Heart right ventricle (tissue), 16 donors: ENCODE measurements at regions not wholly inside any gene's neighbourhood (a gene's known extent, or its start where the extent isn't known, plus 50 kb on each side); places are given as distances from the start of the nearest gene placed in this dataset.

Source experiments
- ATAC-seq, 8 donors: fragments of 200-7000 bp; cut with Tn5 transposase; one replicate each; pipeline ENCODE4 v1.9.1; 2020; ENCODE audit warnings: mild to moderate bottlenecking in 8 of 8, moderate library complexity in 8 of 8, moderate number of reproducible peaks in 1 of 8
- DNase-seq, 2 donors: peaks; one replicate each; pipeline ENCODE4 v3.0.0-alpha.2; 2020
- H3K27ac ChIP-seq, 10 donors: fragments of 200-600 bp; sonication (generic) in 2 of 10; one replicate each; pipeline versions ENCODE4 v1.5.0 to v1.8.0; 2020 to 2022; ENCODE audit warnings: mild to moderate bottlenecking in 3 of 10
- H3K27me3 ChIP-seq, 7 donors: fragments of 200-600 bp; one replicate each; pipeline ENCODE4 v1.8.0; 2021 to 2022; ENCODE audit warnings: mild to moderate bottlenecking in 2 of 7
- H3K36me3 ChIP-seq, 9 donors: fragments of 200-600 bp; sonication (generic) in 1 of 9; one replicate each; pipeline versions ENCODE4 v1.5.0 to v1.8.0; 2020 to 2022; ENCODE audit warnings: mild to moderate bottlenecking in 2 of 9
- H3K4me1 ChIP-seq, 9 donors: fragments of 200-600 bp; sonication (generic) in 1 of 9; one replicate each; pipeline versions ENCODE4 v1.5.0 to v1.8.0; 2020 to 2022; ENCODE audit warnings: mild to moderate bottlenecking in 4 of 9
- H3K4me3 ChIP-seq, 10 donors: fragments of 200-600 bp; sonication (generic) in 2 of 10; one replicate each; pipeline versions ENCODE4 v1.5.0 to v1.8.0; 2020 to 2022; ENCODE audit warnings: mild to moderate bottlenecking in 7 of 10, moderate library complexity in 2 of 10
- H3K9me3 ChIP-seq, 11 donors: fragments of 200-600 bp in 10 of 11; sonication (generic) in 2 of 11; one replicate each; pipeline versions ENCODE4 v1.5.0 to v1.8.0; 2013 to 2022; ENCODE audit warnings: mild to moderate bottlenecking in 2 of 11, control low read depth in 1 of 11, moderate library complexity in 1 of 11
- WGBS, 2 donors: extraction: QIAGEN DNeasy Blood & Tissue Kit; methylation state at CpG; one replicate each; pipeline ENCODE4 v1.1.7; 2013; ENCODE audit warnings: inconsistent platforms in 1 of 2; 5-methylcytosine and 5-hydroxymethylcytosine counted together
- intact Hi-C, 10 donors: fragments of 100-400 bp; cut with DNase I; formaldehyde crosslinking; loops; one replicate each; pipeline versions ENCODE4 v1.11.1 to v1.14.2; 2022
- TF ChIP-seq, protein P1 (sequence below), 9 donors: fragments of 200-600 bp; sonication (generic) in 2 of 9; IDR thresholded peaks; one replicate each; pipeline versions ENCODE4 v1.5.0 to v1.8.0; 2021 to 2022; ENCODE audit warnings: antibody characterized with exemption in 9 of 9, mild to moderate bottlenecking in 5 of 9, moderate library complexity in 1 of 9
- donor health status: Arrhythmogenic right ventricular cardiomyopathy.
- donor health status: ischemic (EF 13 %, LVEDD 7.1; RV severe dilation, severe dysfunction).
- donor health status: healthy with polysubstance abuse.
- donor health status: DM: no; HTN: yes; CAD: no.
- donor health status: DM: no; HTN: no; CAD: no.
- donor health status: ischemic (EF 25% LVEDD 6.9; RV normal size, moderate dysfunction).
- donor health status: ischemic (EF 25% LVEDD 5.7; RV mildly dilated, moderate dysfunction).
- donor health status: healthy.
- donor health status: DM: yes; HTN: yes; CAD: no.
- donor health status: Ischemic cardiomyopathy.
- donor health status: ischemic (EF 35%, LVEDD 5.7; RV mildly dilated, moderate dysfunction).
- donor health status: nonischemic (EF 11% LVEDD 7.7; RV severe dilation, severe dysfunction).
- donor health status: DM: yes; HTN: yes; CAD: no.
- donor health status: PGD.
- donor health status: ischemic (EF 29% LVEDD 5.4; RV normal size, mild dysfunction).
- donor health status: nonischemic (EF 23%, LVEDD 6.1; RV moderate dilation, normal function).

DNA sequence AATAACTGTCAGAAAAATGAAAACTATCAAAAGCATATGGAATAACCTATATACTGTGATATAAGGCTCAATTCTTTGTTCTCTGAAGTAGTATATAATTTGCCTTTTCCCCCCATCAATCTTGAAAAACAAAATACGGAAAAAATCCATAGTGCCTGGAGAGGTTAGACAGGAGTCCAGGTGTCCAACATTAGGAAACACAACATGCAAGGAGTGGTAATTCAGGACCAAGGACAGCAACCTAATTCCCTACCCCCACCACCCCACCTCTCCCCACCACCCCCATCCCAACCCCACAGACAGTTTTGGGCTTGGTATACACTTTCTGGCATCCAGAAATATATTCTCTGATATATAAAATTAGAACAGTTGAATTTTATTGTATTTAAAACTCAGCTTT is 55.1 kb upstream of the SLC25A26 start:
- no peak for DNase-seq
- no peaks in the 10 kb centered on the region for H3K36me3 ChIP-seq
- H3K4me3 ChIP-seq: no peak overlapping the region
- no peak overlapping the region for H3K27ac ChIP-seq
- intact Hi-C loops: no loop called here
- WGBS, 2 donors: 67 to 79% methylated on average over 1 of the region's 1 CpG
- H3K27me3 ChIP-seq: no peaks in the 10 kb centered on the region
- peaks cover 0 to 4% (median 0%) of the 10 kb centered on the region in 11 donors for H3K9me3 ChIP-seq
- H3K4me1 ChIP-seq: no peaks in the 10 kb centered on the region
- TF ChIP-seq, protein P1, sequence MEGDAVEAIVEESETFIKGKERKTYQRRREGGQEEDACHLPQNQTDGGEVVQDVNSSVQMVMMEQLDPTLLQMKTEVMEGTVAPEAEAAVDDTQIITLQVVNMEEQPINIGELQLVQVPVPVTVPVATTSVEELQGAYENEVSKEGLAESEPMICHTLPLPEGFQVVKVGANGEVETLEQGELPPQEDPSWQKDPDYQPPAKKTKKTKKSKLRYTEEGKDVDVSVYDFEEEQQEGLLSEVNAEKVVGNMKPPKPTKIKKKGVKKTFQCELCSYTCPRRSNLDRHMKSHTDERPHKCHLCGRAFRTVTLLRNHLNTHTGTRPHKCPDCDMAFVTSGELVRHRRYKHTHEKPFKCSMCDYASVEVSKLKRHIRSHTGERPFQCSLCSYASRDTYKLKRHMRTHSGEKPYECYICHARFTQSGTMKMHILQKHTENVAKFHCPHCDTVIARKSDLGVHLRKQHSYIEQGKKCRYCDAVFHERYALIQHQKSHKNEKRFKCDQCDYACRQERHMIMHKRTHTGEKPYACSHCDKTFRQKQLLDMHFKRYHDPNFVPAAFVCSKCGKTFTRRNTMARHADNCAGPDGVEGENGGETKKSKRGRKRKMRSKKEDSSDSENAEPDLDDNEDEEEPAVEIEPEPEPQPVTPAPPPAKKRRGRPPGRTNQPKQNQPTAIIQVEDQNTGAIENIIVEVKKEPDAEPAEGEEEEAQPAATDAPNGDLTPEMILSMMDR (IDR thresholded peaks at IDR 0.05): no peak
- no peak for ATAC-seq

- no peaks in the 10 kb centered on the region for H3K36me3 ChIP-seq
- peaks cover 0 to 4% (median 0%) of the 10 kb centered on the region in 11 donors for H3K9me3 ChIP-seq
- no peaks in the 10 kb centered on the region for H3K27me3 ChIP-seq
- TF ChIP-seq, protein P1 (IDR thresholded peaks at IDR 0.05): no peak
- intact Hi-C loops: no loop called here
- no peak overlapping the region for H3K4me3 ChIP-seq
- ATAC-seq (no peak), DNase-seq (no peak)
- H3K27ac ChIP-seq: no peak overlapping the region
- no peaks in the 10 kb centered on the region for H3K4me1 ChIP-seq
These were observed 56.6 kb upstream of the SLC25A26 start for GRCh38 chr3:66164155-66164554.

DNA sequence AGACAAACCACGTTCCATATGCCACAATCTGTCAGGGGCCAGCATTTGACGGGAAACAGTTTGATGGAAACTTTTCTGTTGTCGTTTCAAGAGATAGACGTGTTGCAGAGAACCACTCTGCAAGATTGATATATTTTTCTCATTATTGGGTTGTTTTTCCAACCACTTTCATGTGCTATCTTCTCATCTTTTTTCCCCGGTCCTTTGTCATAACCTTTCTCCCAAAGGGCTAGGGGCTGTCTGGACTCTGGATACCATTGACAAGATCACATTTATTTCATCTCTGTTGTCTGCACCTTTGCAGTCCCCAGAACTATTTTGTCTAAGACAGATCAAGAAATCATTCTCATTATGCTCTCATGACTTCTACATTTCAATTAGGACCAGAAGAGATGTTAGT is 57.6 kb upstream of the SLC25A26 start:
- TF ChIP-seq, protein P1 (IDR thresholded peaks at IDR 0.05): no peak
- no peak overlapping the region for H3K4me3 ChIP-seq
- intact Hi-C loops: no loop called here
- H3K27me3 ChIP-seq: no peaks in the 10 kb centered on the region
- 70 to 73% methylated on average over 5 of the region's 5 CpGs for WGBS, 2 donors
- no peak for DNase-seq
- ATAC-seq: no peak
- H3K36me3 ChIP-seq: no peaks in the 10 kb centered on the region
- no peak overlapping the region for H3K27ac ChIP-seq
- no peaks in the 10 kb centered on the region for H3K4me1 ChIP-seq
- H3K9me3 ChIP-seq: peaks cover 0 to 4% (median 0%) of the 10 kb centered on the region in 11 donors

GRCh38 chr3:66162766-66163165 is 58.0 kb upstream of the SLC25A26 start:
- ATAC-seq: no peak
- H3K4me3 ChIP-seq: no peak overlapping the region
- no peaks in the 10 kb centered on the region for H3K4me1 ChIP-seq
- TF ChIP-seq, protein P1 (IDR thresholded peaks at IDR 0.05): no peak
- no peak overlapping the region for H3K27ac ChIP-seq
- no peak for DNase-seq
- WGBS, 2 donors: 75 to 85% methylated on average over 3 of the region's 3 CpGs
- intact Hi-C loops: no loop called here
- no peaks in the 10 kb centered on the region for H3K27me3 ChIP-seq
- no peaks in the 10 kb centered on the region for H3K36me3 ChIP-seq
- H3K9me3 ChIP-seq: peaks cover 0 to 4% (median 0%) of the 10 kb centered on the region in 11 donors
